NCI-H1092 (cell line): ENCODE measurements at regions not wholly inside any gene's neighbourhood (a gene's known extent, or its start where the extent isn't known, plus 50 kb on each side); places are given as distances from the start of the nearest gene placed in this dataset.

Experiments used
- DNase-seq: peaks from one replicate; lab custom pipeline; 2025; lab: John Stamatoyannopoulos, UW

- DNase-seq: no peak
Observed at GRCh38 chr1:17877316-17877715, 122.2 kb downstream of the ACTL8 start.

- no peak for DNase-seq
Observed at GRCh38 chr1:17877896-17878295, 122.8 kb downstream of the ACTL8 start.

- no peak for DNase-seq
Observed at GRCh38 chr1:17878837-17879236, 123.7 kb downstream of the ACTL8 start.

GRCh38 chr1:17880449-17880848 is 125.3 kb downstream of the ACTL8 start:
- no peak for DNase-seq

GRCh38 chr1:17881761-17882160 is 126.6 kb downstream of the ACTL8 start:
- no peak for DNase-seq

GRCh38 chr1:17883136-17883535 is 128.0 kb downstream of the ACTL8 start:
- no peak for DNase-seq

- DNase-seq: no peak
Observed at GRCh38 chr1:17883662-17884395, 128.7 kb downstream of the ACTL8 start.

- DNase-seq: no peak
Observed at GRCh38 chr1:17885663-17886320, 130.7 kb downstream of the ACTL8 start.

GRCh38 chr1:17886386-17886785 is 131.3 kb downstream of the ACTL8 start:
- no peak for DNase-seq

GRCh38 chr1:17886838-17887441 is 131.8 kb downstream of the ACTL8 start:
- no peak for DNase-seq

- peak; percentile 81 for DNase-seq
Observed at GRCh38 chr1:17887661-17888371, 132.7 kb downstream of the ACTL8 start.

- no peak for DNase-seq
Observed at GRCh38 chr1:17890056-17890814, 135.1 kb downstream of the ACTL8 start.

- no peak for DNase-seq
Observed at GRCh38 chr1:17890815-17891191, 135.7 kb downstream of the ACTL8 start.

GRCh38 chr1:17891205-17892110 is 136.3 kb downstream of the ACTL8 start:
- no peak for DNase-seq

GRCh38 chr1:17892225-17892624 is 137.1 kb downstream of the ACTL8 start:
- DNase-seq: peak; percentile 76

GRCh38 chr1:17892851-17893250 is 137.7 kb downstream of the ACTL8 start:
- DNase-seq: no peak

- no peak for DNase-seq
Observed at GRCh38 chr1:17893891-17894631, 138.9 kb downstream of the ACTL8 start.

GRCh38 chr1:17895401-17895800 is 140.3 kb downstream of the ACTL8 start:
- DNase-seq: no peak

GRCh38 chr1:17895986-17896385 is 140.9 kb downstream of the ACTL8 start:
- DNase-seq: no peak

- DNase-seq: no peak
Observed at GRCh38 chr1:17903386-17903785, 148.3 kb downstream of the ACTL8 start.
